Liver (tissue), 3 donors: ENCODE measurements at regions not wholly inside any gene's neighbourhood (a gene's known extent, or its start where the extent isn't known, plus 50 kb on each side); places are given as distances from the start of the nearest gene placed in this dataset.

Experiments used
- CTCF ChIP-seq: fragments of 150-350 bp; IDR thresholded peaks from 2 replicates; pipeline ENCODE4 v1.5.1; 2017; ENCODE audit warnings: improper control_type of control experiment, low read depth, low read length; ENCODE audit not compliant: missing input control
- GABPA ChIP-seq, 2 donors: IDR thresholded peaks in 1 of 2; conservative IDR thresholded peaks in 1 of 2; 2 replicates each; pipeline ENCODE4 v1.6.1; 2016; ENCODE audit warnings: antibody characterized with exemption in 2 of 2, mild to moderate bottlenecking in 1 of 2, moderate library complexity in 1 of 2
- TAF1 ChIP-seq: conservative IDR thresholded peaks from 2 replicates; pipeline ENCODE4 v1.6.1; 2016; ENCODE audit warnings: antibody characterized with exemption, mild to moderate bottlenecking
- YY1 ChIP-seq: IDR thresholded peaks from 2 replicates; pipeline ENCODE4 v1.6.1; 2016; ENCODE audit warnings: antibody characterized with exemption, mild to moderate bottlenecking
- TF ChIP-seq, protein P1 (sequence below): IDR thresholded peaks from 2 replicates; pipeline ENCODE4 v1.6.1; 2016; ENCODE audit warnings: antibody characterized with exemption, mild to moderate bottlenecking
- donor health status: healthy.
- donor health status: healthy.

GRCh38 chr5:74957029-74957784 is 91.0 kb upstream of the FAM169A start:
- no peak for TF ChIP-seq GABPA (IDR thresholded peaks at IDR 0.05 in 1 of 2, conservative IDR thresholded peaks at IDR 0.05 in 1 of 2)
- TF ChIP-seq CTCF = no peak
- no peak for TF ChIP-seq YY1
- TF ChIP-seq, protein P1, sequence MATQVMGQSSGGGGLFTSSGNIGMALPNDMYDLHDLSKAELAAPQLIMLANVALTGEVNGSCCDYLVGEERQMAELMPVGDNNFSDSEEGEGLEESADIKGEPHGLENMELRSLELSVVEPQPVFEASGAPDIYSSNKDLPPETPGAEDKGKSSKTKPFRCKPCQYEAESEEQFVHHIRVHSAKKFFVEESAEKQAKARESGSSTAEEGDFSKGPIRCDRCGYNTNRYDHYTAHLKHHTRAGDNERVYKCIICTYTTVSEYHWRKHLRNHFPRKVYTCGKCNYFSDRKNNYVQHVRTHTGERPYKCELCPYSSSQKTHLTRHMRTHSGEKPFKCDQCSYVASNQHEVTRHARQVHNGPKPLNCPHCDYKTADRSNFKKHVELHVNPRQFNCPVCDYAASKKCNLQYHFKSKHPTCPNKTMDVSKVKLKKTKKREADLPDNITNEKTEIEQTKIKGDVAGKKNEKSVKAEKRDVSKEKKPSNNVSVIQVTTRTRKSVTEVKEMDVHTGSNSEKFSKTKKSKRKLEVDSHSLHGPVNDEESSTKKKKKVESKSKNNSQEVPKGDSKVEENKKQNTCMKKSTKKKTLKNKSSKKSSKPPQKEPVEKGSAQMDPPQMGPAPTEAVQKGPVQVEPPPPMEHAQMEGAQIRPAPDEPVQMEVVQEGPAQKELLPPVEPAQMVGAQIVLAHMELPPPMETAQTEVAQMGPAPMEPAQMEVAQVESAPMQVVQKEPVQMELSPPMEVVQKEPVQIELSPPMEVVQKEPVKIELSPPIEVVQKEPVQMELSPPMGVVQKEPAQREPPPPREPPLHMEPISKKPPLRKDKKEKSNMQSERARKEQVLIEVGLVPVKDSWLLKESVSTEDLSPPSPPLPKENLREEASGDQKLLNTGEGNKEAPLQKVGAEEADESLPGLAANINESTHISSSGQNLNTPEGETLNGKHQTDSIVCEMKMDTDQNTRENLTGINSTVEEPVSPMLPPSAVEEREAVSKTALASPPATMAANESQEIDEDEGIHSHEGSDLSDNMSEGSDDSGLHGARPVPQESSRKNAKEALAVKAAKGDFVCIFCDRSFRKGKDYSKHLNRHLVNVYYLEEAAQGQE = no peak
- no peak for TF ChIP-seq TAF1
